H9 (cell line): ENCODE measurements at regions not wholly inside any gene's neighbourhood (a gene's known extent, or its start where the extent isn't known, plus 50 kb on each side); places are given as distances from the start of the nearest gene placed in this dataset.

Experiments
- DNase-seq: peaks from one replicate; pipeline ENCODE4 v3.0.0-alpha.2; 2017
- H2AFZ ChIP-seq: one replicate; pipeline ENCODE4 v1.6.1; 2013; ENCODE audit warnings: mild to moderate bottlenecking, low read length, control low read depth, moderate library complexity
- H2AK5ac ChIP-seq: 2 replicates; pipeline ENCODE4 v1.6.1; 2013; ENCODE audit warnings: low read length, control low read depth, mixed read lengths; ENCODE audit not compliant: insufficient read length
- H2BK120ac ChIP-seq: one replicate; pipeline ENCODE4 v1.6.1; 2013; ENCODE audit warnings: low read depth, mild to moderate bottlenecking, low read length, control low read depth, inconsistent platforms; ENCODE audit not compliant: poor library complexity, severe bottlenecking
- H2BK12ac ChIP-seq: 2 replicates; pipeline ENCODE4 v1.6.1; 2013; ENCODE audit warnings: low read length, control low read depth, mixed read lengths, low read depth; ENCODE audit not compliant: insufficient read length
- H2BK15ac ChIP-seq: 2 replicates; pipeline ENCODE4 v1.6.1; 2013; ENCODE audit warnings: low read depth, low read length, control low read depth
- H2BK20ac ChIP-seq: one replicate; pipeline ENCODE4 v1.6.1; 2013; ENCODE audit warnings: low read depth, mild to moderate bottlenecking, low read length, control low read depth, inconsistent platforms; ENCODE audit not compliant: poor library complexity, severe bottlenecking
- H2BK5ac ChIP-seq: 2 replicates; pipeline ENCODE4 v1.6.1; 2013; ENCODE audit warnings: low read length, control low read depth, mixed read lengths; ENCODE audit not compliant: insufficient read length
- H3K14ac ChIP-seq: 2 replicates; pipeline ENCODE4 v1.6.1; 2013; ENCODE audit warnings: low read length, control low read depth; ENCODE audit not compliant: insufficient read depth
- H3K18ac ChIP-seq: 2 replicates; pipeline ENCODE4 v1.6.1; 2013; ENCODE audit warnings: low read depth, mild to moderate bottlenecking, mixed read lengths, low read length, control low read depth; ENCODE audit not compliant: insufficient read length
- H3K23ac ChIP-seq: 2 replicates; pipeline ENCODE4 v1.6.1; 2013; ENCODE audit warnings: low read length, control low read depth, mixed read lengths, low read depth; ENCODE audit not compliant: insufficient read length
- H3K23me2 ChIP-seq: 2 replicates; pipeline ENCODE4 v1.6.1; 2013; ENCODE audit warnings: low read depth, mild to moderate bottlenecking, mixed read lengths, low read length, control low read depth; ENCODE audit not compliant: insufficient read length, poor library complexity, severe bottlenecking
- H3K27ac ChIP-seq: 2 replicates; pipeline ENCODE4 v1.5.1; 2013; ENCODE audit warnings: low read length, control low read depth, mixed read lengths, low read depth; ENCODE audit not compliant: insufficient read length
- H3K27me3 ChIP-seq: 2 replicates; pipeline ENCODE4 v1.6.1; 2013; ENCODE audit warnings: low read length, control low read depth, inconsistent platforms; ENCODE audit not compliant: insufficient read depth
- H3K4ac ChIP-seq: 2 replicates; pipeline ENCODE4 v1.6.1; 2013; ENCODE audit warnings: low read depth, mild to moderate bottlenecking, control low read depth, inconsistent platforms, low read length, moderate library complexity
- H3K4me1 ChIP-seq: 2 replicates; pipeline ENCODE4 v1.6.1; 2013; ENCODE audit warnings: low read length, control low read depth, inconsistent platforms; ENCODE audit not compliant: insufficient read depth
- H3K4me2 ChIP-seq: 2 replicates; pipeline ENCODE4 v1.6.1; 2013; ENCODE audit warnings: low read length, control low read depth, mixed read lengths; ENCODE audit not compliant: insufficient read length, insufficient read depth
- H3K56ac ChIP-seq: 2 replicates; pipeline ENCODE4 v1.6.1; 2013; ENCODE audit warnings: low read depth, mild to moderate bottlenecking, mixed read lengths, low read length, control low read depth; ENCODE audit not compliant: insufficient read length
- H3K79me1 ChIP-seq: 2 replicates; pipeline ENCODE4 v1.6.1; 2013; ENCODE audit warnings: low read depth, mild to moderate bottlenecking, moderate library complexity, low read length, control low read depth, inconsistent platforms; ENCODE audit not compliant: insufficient read depth, poor library complexity, severe bottlenecking
- H3K79me2 ChIP-seq: 2 replicates; pipeline ENCODE4 v1.6.1; 2013; ENCODE audit warnings: low read length, control low read depth, inconsistent platforms; ENCODE audit not compliant: insufficient read depth
- H3K9ac ChIP-seq: 2 replicates; pipeline ENCODE4 v1.6.1; 2013; ENCODE audit warnings: low read length, control low read depth, mixed read lengths; ENCODE audit not compliant: insufficient read length; ENCODE audit errors: extremely low read depth
- H3K9me3 ChIP-seq: one replicate; pipeline ENCODE4 v1.6.1; 2013; ENCODE audit warnings: low read depth, low read length, inconsistent platforms; ENCODE audit not compliant: control insufficient read depth
- H3T11ph ChIP-seq: one replicate; pipeline ENCODE4 v1.6.1; 2013; ENCODE audit warnings: mild to moderate bottlenecking, low read length, control low read depth, inconsistent platforms
- H4K20me1 ChIP-seq: one replicate; pipeline ENCODE4 v1.6.1; 2013; ENCODE audit not compliant: control insufficient read depth, insufficient read length, insufficient read depth
- H4K5ac ChIP-seq: 2 replicates; pipeline ENCODE4 v1.6.1; 2013; ENCODE audit warnings: low read depth, mild to moderate bottlenecking, mixed read lengths, low read length, control low read depth; ENCODE audit not compliant: insufficient read length
- H4K8ac ChIP-seq: replicated peaks from 2 replicates; pipeline ENCODE4 v1.6.1; 2013; ENCODE audit warnings: low read length, control low read depth, mixed read lengths, low read depth; ENCODE audit not compliant: insufficient read length
- H4K91ac ChIP-seq: 2 replicates; pipeline ENCODE4 v1.6.1; 2013; ENCODE audit warnings: low read depth, mild to moderate bottlenecking, moderate library complexity, mixed read lengths, low read length, control low read depth; ENCODE audit not compliant: insufficient read length
- H3K27ac Mint-ChIP-seq, 3 experiments: 2 replicates in 2 of 3; 3 replicates in 1 of 3; pipeline ENCODE4 v1.8.0; 2020 to 2021; ENCODE audit warnings: mixed read lengths in 3 of 3, mild to moderate bottlenecking in 1 of 3, moderate library complexity in 1 of 3
- H3K27me3 Mint-ChIP-seq: 2 replicates; pipeline ENCODE4 v1.8.0; 2021; ENCODE audit warnings: low read depth, mild to moderate bottlenecking, moderate library complexity, mixed read lengths
- H3K36me3 Mint-ChIP-seq, 3 experiments: 2 replicates in 2 of 3; 3 replicates in 1 of 3; pipeline ENCODE4 v1.8.0; 2020 to 2021; ENCODE audit warnings: low read depth in 3 of 3, mixed read lengths in 3 of 3; ENCODE audit not compliant: insufficient read depth in 1 of 3
- H3K4me1 Mint-ChIP-seq, 2 experiments: 2 replicates each; pipeline ENCODE4 v1.8.0; 2020; ENCODE audit warnings: mixed read lengths in 2 of 2
- H3K4me3 Mint-ChIP-seq, 2 experiments: 2 replicates in 1 of 2; 3 replicates in 1 of 2; pipeline ENCODE4 v1.8.0; 2020 to 2021; ENCODE audit warnings: mild to moderate bottlenecking in 2 of 2, mixed read lengths in 2 of 2, moderate library complexity in 1 of 2
- H3K9me3 Mint-ChIP-seq, 2 experiments: 2 replicates in 1 of 2; 3 replicates in 1 of 2; pipeline ENCODE4 v1.8.0; 2020; ENCODE audit warnings: mild to moderate bottlenecking in 2 of 2, mixed read lengths in 2 of 2, moderate library complexity in 1 of 2
- WGBS: extraction: QIAGEN DNeasy Blood & Tissue Kit; methylation state at CpG from one replicate; pipeline ENCODE4 v1.1.7; 2013; ENCODE audit warnings: missing lambda C conversion rate, low lambda C conversion rate, mixed read lengths; ENCODE audit not compliant: insufficient read length; ENCODE audit errors: extremely low coverage; 5-methylcytosine and 5-hydroxymethylcytosine counted together
- TF ChIP-seq, protein P1 (sequence below): fragments of 200-600 bp; sonication (generic); conservative IDR thresholded peaks from 3 replicates; pipeline ENCODE4 v1.8.0; 2021; ENCODE audit warnings: antibody characterized with exemption, mild to moderate bottlenecking

DNA sequence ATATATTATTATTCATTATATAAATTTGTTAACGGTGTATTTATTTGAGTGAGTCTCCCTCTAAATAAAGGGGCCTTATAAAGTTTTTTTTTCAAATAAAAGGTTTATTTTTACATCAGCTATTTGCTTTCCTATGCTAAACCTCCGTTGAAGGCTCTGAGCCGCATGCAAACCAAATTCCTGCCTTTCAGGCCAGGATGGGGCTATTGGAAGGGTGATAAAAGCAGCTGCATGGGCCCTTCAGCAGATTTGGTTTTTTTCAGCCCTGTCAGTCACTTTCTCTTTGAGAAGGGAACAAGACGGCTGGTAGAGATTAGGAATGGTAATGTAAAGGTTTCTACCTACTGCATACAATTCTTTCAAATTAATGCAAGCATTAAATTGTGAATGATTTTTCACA is 244.2 kb downstream of the WNT5A start:
- peaks cover 2 to 3% of the 10 kb centered on the region in 2 experiments; a peak in 4 of 5 replicates for H3K9me3 Mint-ChIP-seq
- Histone ChIP-seq H3K9me3 (no peaks in the 10 kb centered on the region), H4K8ac (no peak overlapping the region), H2BK12ac (no peak overlapping the region), H4K5ac (no peak overlapping the region), H3K23me2 (no peaks in the 10 kb centered on the region), H3K27me3 (no peaks in the 10 kb centered on the region), H3K4me1 (no peaks in the 10 kb centered on the region), H2BK15ac (no peak overlapping the region), H2BK120ac (no peak overlapping the region), H3K79me1 (no peaks in the 10 kb centered on the region), H3K14ac (no peak overlapping the region), H3K79me2 (no peaks in the 10 kb centered on the region), H3K18ac (no peak overlapping the region), H3K56ac (no peak overlapping the region), H4K91ac (no peak overlapping the region), H3K4ac (no peak overlapping the region), H3T11ph (no peak overlapping the region), H2BK5ac (no peak overlapping the region), H3K9ac (no peak overlapping the region), H2AK5ac (no peak overlapping the region), H4K20me1 (no peaks in the 10 kb centered on the region), H2BK20ac (no peak overlapping the region), H3K27ac (no peak overlapping the region), H2AFZ (no peak overlapping the region), H3K4me2 (no peak overlapping the region), H3K23ac (no peak overlapping the region)
- H3K27ac Mint-ChIP-seq, result no peak overlapping the region
- no peak overlapping the region for H3K4me3 Mint-ChIP-seq
- WGBS, result no CpG with 5 or more reads among the region's 4 CpGs
- no peaks in the 10 kb centered on the region for H3K27me3 Mint-ChIP-seq
- peaks cover 2 to 3% (median 2%) of the 10 kb centered on the region in 3 experiments; a peak in 4 of 7 replicates for H3K36me3 Mint-ChIP-seq
- TF ChIP-seq, protein P1, sequence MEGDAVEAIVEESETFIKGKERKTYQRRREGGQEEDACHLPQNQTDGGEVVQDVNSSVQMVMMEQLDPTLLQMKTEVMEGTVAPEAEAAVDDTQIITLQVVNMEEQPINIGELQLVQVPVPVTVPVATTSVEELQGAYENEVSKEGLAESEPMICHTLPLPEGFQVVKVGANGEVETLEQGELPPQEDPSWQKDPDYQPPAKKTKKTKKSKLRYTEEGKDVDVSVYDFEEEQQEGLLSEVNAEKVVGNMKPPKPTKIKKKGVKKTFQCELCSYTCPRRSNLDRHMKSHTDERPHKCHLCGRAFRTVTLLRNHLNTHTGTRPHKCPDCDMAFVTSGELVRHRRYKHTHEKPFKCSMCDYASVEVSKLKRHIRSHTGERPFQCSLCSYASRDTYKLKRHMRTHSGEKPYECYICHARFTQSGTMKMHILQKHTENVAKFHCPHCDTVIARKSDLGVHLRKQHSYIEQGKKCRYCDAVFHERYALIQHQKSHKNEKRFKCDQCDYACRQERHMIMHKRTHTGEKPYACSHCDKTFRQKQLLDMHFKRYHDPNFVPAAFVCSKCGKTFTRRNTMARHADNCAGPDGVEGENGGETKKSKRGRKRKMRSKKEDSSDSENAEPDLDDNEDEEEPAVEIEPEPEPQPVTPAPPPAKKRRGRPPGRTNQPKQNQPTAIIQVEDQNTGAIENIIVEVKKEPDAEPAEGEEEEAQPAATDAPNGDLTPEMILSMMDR, result no peak
- DNase-seq, result peak; percentile 31
- peaks cover 13 to 17% of the 10 kb centered on the region in 2 experiments for H3K4me1 Mint-ChIP-seq
